PC-3 (cell line): ENCODE measurements at regions not wholly inside any gene's neighbourhood (a gene's known extent, or its start where the extent isn't known, plus 50 kb on each side); places are given as distances from the start of the nearest gene placed in this dataset.

ENCODE experiments used
- CTCF ChIP-seq: fragments of 300-600 bp; sonication (generic); conservative IDR thresholded peaks from 2 replicates; pipeline ENCODE4 v1.5.1; 2017; ENCODE audit warnings: antibody characterized with exemption, low read depth, mild to moderate bottlenecking, low read length
- EZH2 ChIP-seq: fragments of 300-600 bp; sonication (generic); IDR thresholded peaks from one replicate; pipeline ENCODE4 v1.6.1; 2017; ENCODE audit warnings: antibody characterized with exemption, mild to moderate bottlenecking, low read length; ENCODE audit not compliant: unreplicated experiment
- EZH2phosphoT487 ChIP-seq: fragments of 300-600 bp; sonication (generic); IDR thresholded peaks from 2 replicates; pipeline ENCODE4 v1.6.1; 2018; ENCODE audit warnings: mild to moderate bottlenecking, antibody characterized with exemption, low read length, borderline replicate concordance

- TF ChIP-seq CTCF (no peak), EZH2phosphoT487 (no peak), EZH2 (no peak)
Observed at GRCh38 chr5:159759791-159760290, 156.4 kb upstream of the ADRA1B start.
